Islet of Langerhans (tissue), 1 donor: ENCODE measurements at regions not wholly inside any gene's neighbourhood (a gene's known extent, or its start where the extent isn't known, plus 50 kb on each side); places are given as distances from the start of the nearest gene placed in this dataset.

Experiments
- FAIRE-seq: peaks from one replicate; lab custom pipeline; 2011; peaks lifted over from hg19 to GRCh38; lab: Jason Lieb, UNC

- no peak for FAIRE-seq
These were observed 178.2 kb upstream of the LPP start for GRCh38 chr3:187975561-187976364.

- no peak for FAIRE-seq
These were observed 177.5 kb upstream of the LPP start for GRCh38 chr3:187976365-187976900.

GRCh38 chr3:187977659-187978058 is 176.3 kb upstream of the LPP start:
- no peak for FAIRE-seq

- FAIRE-seq = no peak
These were observed 175.4 kb upstream of the LPP start for GRCh38 chr3:187978433-187979011.

- FAIRE-seq = no peak
These were observed 174.4 kb upstream of the LPP start for GRCh38 chr3:187979564-187979963.

- no peak for FAIRE-seq
These were observed 173.1 kb upstream of the LPP start for GRCh38 chr3:187980861-187981260.

- no peak for FAIRE-seq
These were observed 171.8 kb upstream of the LPP start for GRCh38 chr3:187982142-187982541.

- FAIRE-seq = no peak
These were observed 170.4 kb upstream of the LPP start for GRCh38 chr3:187983484-187984124.

- FAIRE-seq = no peak
These were observed 168.3 kb upstream of the LPP start for GRCh38 chr3:187985647-187986046.

- no peak for FAIRE-seq
These were observed 167.4 kb upstream of the LPP start for GRCh38 chr3:187986514-187986934.

GRCh38 chr3:187987187-187987586 is 166.8 kb upstream of the LPP start:
- FAIRE-seq = no peak

GRCh38 chr3:187987924-187988323 is 166.0 kb upstream of the LPP start:
- no peak for FAIRE-seq

GRCh38 chr3:187989575-187990153 is 164.3 kb upstream of the LPP start:
- no peak for FAIRE-seq

GRCh38 chr3:187992609-187993008 is 161.3 kb upstream of the LPP start:
- no peak for FAIRE-seq

- FAIRE-seq = no peak
These were observed 159.5 kb upstream of the LPP start for GRCh38 chr3:187994221-187995042.

GRCh38 chr3:187995043-187995400 is 158.9 kb upstream of the LPP start:
- FAIRE-seq = no peak

- FAIRE-seq = no peak
These were observed 158.3 kb upstream of the LPP start for GRCh38 chr3:187995667-187996066.

GRCh38 chr3:187996609-187997008 is 157.3 kb upstream of the LPP start:
- FAIRE-seq = no peak

- FAIRE-seq = no peak
These were observed 156.5 kb upstream of the LPP start for GRCh38 chr3:187997490-187997889.

- FAIRE-seq = no peak
These were observed 155.9 kb upstream of the LPP start for GRCh38 chr3:187997946-187998561.

GRCh38 chr3:187998611-187999010 is 155.3 kb upstream of the LPP start:
- FAIRE-seq = no peak

GRCh38 chr3:187999821-188000220 is 154.1 kb upstream of the LPP start:
- FAIRE-seq = no peak
